SU-DHL-6 (cell line): ENCODE measurements at regions not wholly inside any gene's neighbourhood (a gene's known extent, or its start where the extent isn't known, plus 50 kb on each side); places are given as distances from the start of the nearest gene placed in this dataset.

ENCODE experiments used
- CTCF ChIP-seq: fragments of 200-600 bp; sonication (generic); IDR thresholded peaks from one replicate; pipeline ENCODE4 v1.5.1; 2017; ENCODE audit warnings: antibody characterized with exemption, mild to moderate bottlenecking, low read length, moderate library complexity; ENCODE audit not compliant: insufficient read depth, poor library complexity, severe bottlenecking
- EZH2phosphoT487 ChIP-seq: fragments of 200-600 bp; sonication (generic), shearing (Covaris generic); conservative IDR thresholded peaks from 2 replicates; pipeline ENCODE4 v1.6.1; 2018; ENCODE audit warnings: mild to moderate bottlenecking, antibody characterized with exemption, low read length, moderate library complexity, mixed read lengths

- TF ChIP-seq EZH2phosphoT487 (no peak), CTCF (no peak)
These were observed 1152.1 kb upstream of the AUTS2 start for GRCh38 chr7:68446183-68446582.
